GM19372 (cell line): ENCODE measurements at regions not wholly inside any gene's neighbourhood (a gene's known extent, or its start where the extent isn't known, plus 50 kb on each side); places are given as distances from the start of the nearest gene placed in this dataset.
"Not testable (repeated sequence)": the region's sequence is repeated elsewhere in the genome, so short reads cannot be mapped to it uniquely, and the experiment has no call there.

Experiments used
- ATAC-seq: cut with Tn5 transposase; IDR thresholded peaks from one replicate; pipeline ENCODE4 v1.9.1; 2021; ENCODE audit warnings: mild to moderate bottlenecking, low read depth, moderate library complexity; ENCODE audit not compliant: unreplicated experiment

DNA sequence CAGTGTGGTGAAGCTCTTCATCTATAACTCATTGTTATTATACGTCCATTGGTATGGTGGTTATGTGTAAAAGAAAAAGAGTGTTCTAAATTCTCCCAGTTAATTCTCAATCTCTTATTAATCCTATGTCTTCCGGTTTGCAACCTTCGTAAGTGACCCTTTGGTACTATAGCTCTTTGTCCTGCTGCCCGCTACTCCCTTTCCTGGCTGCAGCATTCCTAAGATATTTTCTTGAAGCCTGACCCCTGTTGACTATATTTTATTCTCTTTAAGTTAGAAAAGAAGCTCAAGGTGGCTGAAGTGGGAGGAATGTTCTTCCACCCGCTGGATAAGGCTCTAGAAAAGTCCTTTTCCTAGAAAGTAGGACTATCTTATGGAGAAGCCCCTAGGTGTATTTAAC, 684.8 kb downstream of the SOCS6 start:
- ATAC-seq, result no peak

DNA sequence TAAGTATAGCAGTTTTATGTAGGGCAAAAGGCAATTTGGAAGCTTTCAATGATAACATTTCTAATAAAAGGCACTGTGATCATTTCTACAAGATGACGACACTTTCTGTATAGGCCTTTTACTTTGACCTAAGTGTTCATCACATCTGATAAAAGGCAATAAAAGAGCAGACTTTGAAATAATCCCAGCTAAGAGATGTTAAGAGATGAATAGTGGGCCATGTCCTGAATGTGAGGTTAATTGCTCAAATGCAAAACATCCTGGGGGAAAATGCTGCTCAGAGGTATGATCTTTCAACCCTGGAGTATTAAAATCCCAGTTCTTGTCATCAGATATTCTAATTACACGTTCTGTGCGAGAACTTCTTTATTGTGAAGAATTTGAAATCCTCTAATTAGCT, 677.6 kb downstream of the SOCS6 start:
- no peak for ATAC-seq

DNA sequence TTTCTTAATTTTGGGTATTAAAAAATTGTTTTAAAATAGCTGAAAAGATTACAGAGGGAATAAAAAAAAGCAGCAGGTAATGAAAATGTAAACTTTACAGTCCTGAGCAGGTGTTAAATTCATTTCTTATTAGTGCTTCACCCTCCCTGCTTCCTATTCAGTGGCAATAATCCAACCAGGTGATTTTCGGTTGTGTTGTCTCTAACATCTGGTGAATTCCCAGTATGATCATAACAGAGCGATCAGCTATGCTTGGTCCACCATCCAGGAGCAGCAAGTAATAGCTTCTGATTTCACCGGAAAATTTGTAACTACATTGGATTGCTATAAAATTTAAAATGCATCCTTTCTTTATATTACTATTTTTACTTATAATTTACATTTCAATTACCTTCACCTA, 673.1 kb downstream of the SOCS6 start:
- ATAC-seq, result no peak

DNA sequence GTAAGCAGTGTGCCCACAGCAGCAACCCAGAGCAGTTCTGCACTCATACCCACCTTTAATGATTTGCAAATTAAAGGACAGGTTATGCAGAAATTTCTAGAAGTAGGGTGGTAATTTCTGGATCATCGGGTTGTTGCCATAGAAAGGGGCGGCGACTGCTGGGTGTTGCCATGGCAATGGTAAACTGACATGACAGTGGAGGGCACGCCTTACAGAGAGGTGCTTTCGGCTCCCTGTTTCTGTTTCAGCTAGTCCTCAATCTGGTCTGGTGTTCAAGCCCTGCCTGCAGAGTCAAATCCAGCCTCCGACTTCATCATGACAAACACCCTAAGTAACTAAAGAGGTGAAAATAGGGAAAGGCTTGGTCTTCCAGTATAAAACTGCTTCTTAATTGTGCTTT, 667.7 kb downstream of the SOCS6 start:
- no peak for ATAC-seq

DNA sequence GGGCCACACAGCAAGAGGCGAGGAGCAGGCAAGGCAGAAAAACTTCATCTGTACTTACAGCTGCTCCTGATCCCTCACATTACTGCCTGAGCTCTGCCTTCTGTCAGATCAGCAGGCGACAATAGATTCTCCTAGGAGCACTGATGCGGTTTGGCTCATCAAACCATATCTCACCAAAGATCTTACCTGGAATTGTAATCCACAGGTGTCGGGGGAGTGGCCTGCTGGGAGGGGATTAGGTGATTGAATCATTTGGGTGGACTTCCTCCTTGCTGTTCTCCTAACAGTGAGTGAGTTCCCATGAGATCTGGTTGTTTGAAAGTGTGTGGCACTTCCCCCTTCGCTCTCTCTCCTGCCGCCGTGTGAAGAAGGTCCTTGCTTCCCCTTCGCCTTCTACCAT, 647.3 kb downstream of the SOCS6 start:
- no peak for ATAC-seq

DNA sequence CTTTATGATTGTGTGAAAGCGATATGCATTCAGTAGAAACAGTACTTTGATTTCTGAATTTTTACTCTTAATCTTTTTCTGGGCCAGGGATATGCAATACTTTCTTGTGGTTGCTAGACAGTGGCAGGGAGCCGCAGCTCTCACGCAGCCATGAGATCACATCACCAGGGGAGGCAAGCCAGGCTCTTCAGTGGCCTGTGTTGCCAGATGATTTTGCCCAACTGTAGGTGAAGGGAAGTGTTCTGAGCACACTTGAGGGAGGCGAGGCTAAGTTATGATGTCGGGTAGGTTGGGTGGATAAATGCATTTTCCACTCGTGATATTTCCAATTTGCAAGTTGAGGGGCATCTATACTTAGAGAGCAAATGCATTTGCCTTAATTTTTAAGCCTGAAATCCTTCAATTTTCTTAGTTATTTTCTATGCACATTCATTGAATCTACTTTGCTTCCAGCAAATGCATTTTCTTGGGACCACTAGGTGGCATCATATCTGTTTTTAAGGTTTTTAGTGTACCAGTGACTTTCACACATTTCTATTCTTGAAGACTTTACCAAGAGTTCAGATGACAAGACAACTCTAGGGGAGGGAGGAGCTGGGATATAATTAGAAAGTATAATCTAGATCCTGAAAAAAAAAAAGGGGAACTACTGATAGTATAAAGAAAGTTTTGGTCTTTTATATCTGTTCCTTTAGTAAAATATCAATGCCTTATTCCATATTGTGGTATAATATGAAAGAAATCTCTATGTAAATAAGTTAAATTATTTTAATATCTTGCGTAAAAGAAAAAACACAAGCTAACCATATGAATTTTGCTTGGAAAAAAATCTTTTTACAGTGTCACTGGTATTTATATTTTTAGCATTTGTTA, 643.3 kb downstream of the SOCS6 start:
- ATAC-seq, result peak; percentile 74

DNA sequence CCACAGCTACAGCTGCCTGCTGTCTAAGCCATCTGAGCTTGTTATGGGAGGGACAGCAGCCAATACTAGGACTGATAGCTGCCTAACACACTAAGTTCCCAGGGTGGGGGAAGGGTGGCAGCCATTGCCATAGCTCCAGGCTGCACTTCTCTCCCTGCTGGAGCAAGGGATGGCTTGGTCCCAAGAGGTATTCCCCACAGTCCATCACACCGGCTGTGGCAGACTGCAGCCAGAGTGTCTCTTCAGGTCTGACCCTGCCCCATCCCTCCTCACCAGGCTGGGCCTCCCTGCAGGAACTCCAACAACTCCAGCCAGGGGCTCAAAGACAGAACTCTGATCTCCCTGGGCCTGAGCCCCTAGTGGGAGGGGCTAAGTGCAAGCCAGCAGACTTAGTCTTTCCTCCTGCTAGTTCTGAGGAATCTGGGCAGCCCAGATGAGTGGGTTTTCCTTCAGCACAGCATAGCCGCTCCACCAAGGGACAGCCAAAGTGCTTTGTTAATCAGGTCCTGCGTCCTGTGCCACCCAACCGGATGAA, 632.1 kb downstream of the SOCS6 start:
- ATAC-seq, result no peak

DNA sequence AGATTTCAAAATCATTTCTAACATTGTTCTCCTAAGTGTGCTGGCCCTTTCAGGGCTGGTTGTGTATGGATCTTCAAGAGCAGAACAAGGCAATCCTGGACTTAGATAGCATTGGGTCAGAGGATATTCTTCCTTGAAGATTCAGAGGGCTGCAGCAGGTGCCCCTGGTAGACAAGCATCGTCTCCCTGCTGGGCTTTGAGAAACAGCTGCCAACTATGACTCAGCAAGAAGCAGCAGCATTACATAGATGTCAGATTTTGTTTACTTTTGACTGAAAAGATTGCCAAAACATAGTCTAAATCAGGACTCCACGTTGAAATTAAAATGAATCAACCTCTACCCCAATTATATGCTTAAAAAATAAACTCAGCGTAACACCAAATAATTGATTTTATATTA, 618.8 kb downstream of the SOCS6 start:
- no peak for ATAC-seq

DNA sequence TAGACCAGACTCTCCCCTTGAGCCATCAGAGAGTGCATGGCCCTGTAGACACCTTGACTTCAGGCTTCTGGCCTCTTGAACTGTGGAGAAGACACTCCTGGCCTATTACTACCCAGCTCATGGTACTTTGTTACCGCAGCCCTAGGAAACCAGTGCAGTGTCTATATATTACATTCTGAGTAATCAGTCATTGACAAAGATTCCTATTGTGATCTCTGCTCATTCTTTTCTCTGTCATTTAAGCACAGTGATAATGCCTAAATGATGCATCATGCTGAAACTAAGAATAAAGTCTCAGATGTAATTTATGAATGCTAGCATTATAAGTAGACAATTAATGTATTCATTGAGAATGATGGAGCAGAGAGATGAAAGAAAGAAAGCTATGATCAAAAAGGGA, 603.5 kb downstream of the SOCS6 start:
- no peak for ATAC-seq

DNA sequence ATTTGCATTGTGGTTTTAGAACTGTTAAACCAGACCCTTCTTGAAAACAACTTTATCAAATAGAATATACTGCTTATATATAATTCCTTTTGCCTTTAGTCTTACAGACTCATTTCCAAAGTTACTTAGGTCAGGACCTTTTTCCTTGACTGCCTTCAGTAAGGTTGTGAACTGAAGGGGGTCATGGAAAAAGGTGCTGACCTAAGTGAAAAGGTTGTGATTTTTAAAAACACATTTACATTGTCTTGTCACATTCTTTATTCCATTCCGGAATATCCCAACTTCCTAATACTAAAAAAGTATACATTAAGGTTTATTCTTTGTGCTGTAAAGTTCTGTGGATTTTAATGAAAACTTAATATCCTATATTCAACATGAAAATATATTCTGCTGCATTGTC, 581.4 kb downstream of the SOCS6 start:
- no peak for ATAC-seq

DNA sequence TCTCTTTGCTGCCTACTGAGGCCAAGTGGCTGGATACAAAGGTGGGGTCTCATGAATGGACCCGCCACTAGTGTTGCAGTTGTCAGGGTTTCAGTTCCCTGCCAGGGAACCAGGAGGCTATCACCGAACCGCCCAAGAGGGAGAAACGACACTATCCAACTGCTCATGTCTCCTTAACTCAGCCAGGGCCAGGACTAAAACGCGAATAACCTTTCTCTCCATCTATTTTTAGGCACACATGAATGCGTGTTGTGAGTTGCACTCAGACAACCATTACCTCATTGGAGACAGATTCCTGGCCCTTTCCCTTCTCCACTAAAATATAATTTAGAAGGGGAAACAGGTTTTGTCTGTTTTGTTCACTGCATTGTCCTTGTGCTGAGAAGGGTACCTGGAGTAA, 559.5 kb downstream of the SOCS6 start:
- ATAC-seq, result no peak

DNA sequence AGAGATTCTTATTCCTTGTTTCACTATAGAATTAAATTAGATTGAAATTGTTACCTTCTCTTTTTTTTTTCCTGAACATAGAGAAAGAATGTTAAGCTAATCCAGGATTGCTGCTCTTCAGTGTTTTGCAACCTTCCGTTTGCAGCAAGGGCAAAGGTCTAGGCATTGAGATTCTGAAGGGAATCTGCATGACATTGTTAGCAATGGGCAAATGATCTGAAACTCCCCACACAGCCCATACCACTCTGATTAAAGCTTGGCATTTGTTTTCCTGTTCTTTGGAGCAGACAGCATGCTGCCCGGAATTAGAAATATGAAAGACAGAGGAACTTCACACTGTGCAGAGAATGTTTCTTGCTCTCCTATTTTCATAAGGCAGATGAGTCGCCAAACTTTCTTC, 551.8 kb downstream of the SOCS6 start:
- no peak for ATAC-seq

DNA sequence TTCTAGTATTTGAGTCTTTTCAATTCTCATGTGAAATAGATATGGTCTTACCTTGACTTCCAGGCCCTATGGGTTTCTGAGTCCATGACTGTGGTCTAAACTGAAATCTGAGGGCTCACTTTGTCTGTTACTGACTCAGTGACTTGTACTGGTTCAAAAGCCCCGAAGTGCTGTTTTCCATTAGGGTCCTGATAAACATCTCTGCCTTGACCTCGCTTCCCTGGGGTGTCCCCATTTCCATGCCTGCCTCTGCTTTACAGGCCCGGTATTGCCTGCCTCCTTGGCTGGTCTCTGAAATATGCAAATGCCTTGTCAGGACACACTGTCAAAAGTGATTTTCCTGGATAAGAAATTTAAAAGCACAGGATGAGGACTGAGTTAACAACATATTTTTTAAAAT, 538.8 kb downstream of the SOCS6 start:
- ATAC-seq, result no peak

DNA sequence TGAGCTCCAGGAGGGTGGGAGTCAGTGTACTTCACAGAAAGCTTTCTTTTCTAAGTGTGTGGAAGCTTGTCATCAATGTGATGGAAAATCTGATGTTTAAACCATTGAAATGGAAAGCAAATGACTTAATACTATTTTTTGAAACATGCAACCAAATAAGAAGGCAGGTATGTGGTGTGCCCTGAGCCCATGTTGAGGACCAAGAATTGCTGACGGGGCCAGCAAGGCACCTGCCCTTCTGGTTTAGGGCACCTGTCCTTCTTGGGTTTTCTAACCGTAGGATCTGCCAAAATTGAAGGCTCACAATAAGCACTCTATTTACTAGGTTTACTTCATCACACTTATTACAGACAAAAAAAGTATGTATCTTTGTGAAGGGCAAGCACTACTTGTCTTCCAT, 537.7 kb downstream of the SOCS6 start:
- no peak for ATAC-seq

DNA sequence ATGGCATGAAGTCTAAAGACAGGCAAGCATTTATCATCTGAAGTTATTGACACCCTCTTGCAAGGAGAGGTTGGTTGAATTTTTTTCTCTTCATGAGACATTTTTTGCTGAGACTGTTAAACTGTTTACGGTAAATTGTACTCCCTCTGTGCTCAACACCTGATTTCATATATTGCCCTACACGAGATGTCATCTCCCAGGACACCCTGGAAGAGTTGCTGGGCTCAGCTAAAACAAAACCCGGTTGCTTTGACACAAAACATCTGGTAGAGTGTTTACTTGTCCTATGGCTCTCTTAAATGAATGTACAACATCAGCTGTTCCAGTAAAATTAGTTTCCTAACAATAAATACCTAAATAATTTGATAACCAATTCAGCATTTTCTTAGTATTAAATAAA, 533.8 kb downstream of the SOCS6 start:
- ATAC-seq, result no peak

DNA sequence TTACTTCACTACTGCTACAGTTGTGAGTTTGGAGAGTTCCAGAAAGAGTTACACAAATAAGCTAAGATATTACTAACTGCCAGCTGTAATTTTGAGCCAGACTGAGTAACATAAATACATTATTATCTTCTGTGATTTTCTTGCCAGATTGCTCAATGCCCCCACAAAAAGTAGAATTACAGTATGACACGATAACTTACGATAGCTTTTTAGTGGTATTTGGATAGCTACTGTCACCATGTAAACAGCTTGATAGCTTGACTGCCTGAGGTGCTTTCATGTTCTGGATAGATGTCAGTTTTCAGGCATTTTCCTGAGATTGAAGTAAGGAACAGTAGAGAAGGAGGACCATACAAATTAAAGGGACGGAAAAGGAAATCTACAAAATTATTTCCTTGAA, 533.3 kb downstream of the SOCS6 start:
- no peak for ATAC-seq

DNA sequence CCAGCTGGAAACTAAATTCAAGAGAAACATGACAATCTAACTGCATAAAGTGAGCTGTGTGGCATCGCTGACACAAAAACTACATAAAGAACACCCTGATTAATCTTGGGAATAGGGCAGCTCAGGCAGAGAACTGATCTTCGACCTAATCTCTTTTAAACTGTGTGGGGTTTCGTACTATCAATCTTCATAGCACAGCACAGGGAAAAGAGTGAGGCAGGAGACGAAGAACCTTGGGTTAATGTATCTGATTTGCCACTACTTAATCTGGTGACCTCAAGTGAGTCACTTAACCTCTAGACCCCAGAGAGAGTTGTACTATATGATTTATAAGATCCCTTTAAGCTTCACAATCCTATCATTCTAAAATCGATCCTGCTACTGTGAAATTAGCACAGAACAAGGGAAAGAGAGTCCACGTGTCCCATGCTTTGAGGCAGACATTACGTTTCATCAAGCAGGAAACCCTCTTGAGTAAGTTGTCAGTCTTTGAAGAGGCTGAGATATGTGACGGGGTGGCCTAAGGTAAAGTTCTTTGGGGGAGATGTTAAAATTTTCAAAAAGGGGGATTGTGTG, 519.7 kb downstream of the SOCS6 start:
- ATAC-seq, result no peak

DNA sequence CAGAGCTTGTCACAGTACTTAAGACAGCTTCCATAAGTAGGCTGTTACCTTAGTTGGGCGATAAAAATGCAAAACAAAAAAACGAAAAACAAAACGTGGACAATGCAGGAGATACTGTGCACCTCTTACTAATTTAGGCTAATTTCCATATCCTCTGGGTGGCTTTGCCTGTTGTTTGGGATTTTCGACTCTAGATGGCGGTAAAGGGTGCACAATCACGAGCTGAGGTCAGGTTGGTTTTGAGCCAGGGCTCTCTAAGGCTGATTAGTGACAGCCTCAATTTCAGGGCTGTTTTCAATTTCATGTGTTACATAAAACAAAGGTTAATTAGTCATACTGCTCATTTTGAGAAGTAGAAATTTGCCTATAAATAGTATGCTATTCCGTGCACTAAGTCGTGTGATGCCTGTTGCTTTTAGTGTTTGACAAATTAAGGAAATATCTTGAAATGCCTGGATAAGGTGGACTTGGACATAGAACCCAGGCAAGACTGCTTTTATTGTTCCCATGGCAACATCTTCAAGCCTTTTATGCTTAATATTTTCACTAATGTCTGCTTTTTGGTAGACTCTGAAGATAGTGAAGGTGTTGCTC, 493.1 kb downstream of the SOCS6 start:
- ATAC-seq, result peak; percentile 87

DNA sequence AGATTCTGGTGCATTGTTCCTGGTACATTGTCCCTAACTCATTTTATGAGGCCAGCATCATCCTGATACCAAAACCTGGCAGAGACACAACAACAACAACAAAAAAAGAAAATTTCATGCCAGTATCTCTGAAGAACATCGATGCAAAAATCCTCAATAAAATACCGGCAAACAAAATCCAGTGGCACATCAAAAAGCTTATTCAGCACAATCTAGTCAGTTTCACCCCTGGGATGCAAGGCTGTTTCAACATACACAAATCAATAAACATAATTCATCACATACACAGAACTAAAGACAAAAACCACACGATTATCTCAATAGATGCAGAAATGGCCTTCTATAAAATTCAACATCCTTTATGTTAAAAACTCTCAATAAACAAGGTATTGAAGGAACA, 477.4 kb downstream of the SOCS6 start:
- not testable (repeated sequence) for ATAC-seq

DNA sequence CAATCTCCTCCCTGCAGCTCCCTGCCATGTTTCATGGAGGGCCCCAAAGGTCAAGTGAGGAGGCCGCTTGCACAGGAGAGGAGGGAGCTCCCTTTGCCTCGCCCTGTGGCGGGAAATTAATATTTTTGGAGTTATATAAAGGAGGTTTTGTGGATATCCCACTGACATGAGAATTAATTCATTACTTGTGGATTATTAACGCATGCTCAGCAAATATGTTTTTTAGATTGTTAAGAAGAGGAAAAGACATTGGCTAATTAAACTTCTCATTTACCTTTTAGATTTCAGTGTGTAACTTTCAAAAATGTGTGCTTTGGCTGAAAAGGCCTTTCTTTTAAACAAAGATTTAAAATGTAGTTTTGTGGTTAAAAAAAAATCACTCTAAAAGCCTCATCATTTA, 474.0 kb downstream of the SOCS6 start:
- no peak for ATAC-seq

DNA sequence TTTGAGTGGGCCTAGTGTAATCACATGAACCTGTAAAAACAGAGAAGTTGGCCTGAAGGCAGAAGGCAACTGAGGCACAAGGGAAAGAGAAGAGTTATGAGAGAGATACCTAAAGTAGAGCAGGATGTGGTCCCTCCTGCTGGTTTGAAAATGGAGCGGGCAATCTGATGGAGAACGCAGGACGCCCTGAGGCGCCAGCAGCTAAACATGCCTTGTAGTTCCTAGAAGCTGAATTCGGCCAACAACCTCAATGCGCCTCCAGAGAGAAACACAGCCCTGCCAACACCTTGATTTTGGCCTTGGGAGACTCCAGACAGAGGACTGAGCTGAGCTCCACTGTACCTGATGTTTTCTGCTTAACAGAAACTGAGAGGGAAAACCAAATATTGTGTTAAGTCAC, 469.9 kb downstream of the SOCS6 start:
- no peak for ATAC-seq

DNA sequence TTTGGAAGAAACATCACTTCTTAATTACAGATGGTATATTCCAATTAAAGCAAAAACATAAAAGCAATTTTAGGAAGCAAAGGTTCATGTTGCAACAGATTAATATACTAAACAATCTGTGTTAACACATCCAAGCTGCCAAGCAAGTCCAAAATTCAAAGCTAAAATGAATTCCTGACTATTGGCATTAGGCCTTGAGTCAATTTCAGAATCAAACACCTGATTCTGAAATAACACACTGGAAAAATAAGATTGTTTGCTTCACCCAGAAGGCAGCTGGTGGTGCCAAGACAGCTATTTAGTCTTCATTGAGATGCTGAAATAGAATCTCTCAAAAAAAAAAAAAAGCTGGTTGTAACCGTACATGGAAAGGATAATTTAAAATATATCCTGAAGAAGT, 465.6 kb downstream of the SOCS6 start:
- no peak for ATAC-seq
